GM20000 (cell line): ENCODE measurements at regions not wholly inside any gene's neighbourhood (a gene's known extent, or its start where the extent isn't known, plus 50 kb on each side); places are given as distances from the start of the nearest gene placed in this dataset.

Experiments used
- DNase-seq: peaks from one replicate; pipeline ENCODE4 v3.0.0; 2012; ENCODE audit warnings: low spot score
- TF ChIP-seq, protein P1 (sequence below): IDR thresholded peaks from 2 replicates; pipeline ENCODE4 v1.5.1; 2012; ENCODE audit warnings: mild to moderate bottlenecking, control low read depth; ENCODE audit errors: extremely low read depth, missing control alignments

DNA sequence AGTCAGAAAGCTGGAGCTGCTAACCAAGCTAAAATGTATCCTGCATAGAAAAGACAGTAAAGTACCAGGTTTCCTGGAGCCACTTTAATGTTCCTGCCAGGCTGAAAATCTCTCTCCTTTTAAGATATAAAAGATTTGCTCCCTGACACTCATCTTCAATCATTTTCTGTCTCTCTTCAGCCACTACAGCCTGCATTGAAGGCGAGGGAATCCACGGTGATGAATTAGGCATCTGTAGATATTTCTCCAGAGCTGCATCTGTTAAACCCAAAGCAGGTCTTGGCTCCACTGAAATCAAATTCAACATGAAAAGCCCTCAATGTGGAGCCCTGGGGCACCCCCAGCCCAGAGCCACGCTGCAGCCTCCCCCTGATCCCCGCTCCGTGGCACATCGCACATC, 94.7 kb upstream of the CRHR1 start:
- no peak for DNase-seq
- TF ChIP-seq, protein P1, sequence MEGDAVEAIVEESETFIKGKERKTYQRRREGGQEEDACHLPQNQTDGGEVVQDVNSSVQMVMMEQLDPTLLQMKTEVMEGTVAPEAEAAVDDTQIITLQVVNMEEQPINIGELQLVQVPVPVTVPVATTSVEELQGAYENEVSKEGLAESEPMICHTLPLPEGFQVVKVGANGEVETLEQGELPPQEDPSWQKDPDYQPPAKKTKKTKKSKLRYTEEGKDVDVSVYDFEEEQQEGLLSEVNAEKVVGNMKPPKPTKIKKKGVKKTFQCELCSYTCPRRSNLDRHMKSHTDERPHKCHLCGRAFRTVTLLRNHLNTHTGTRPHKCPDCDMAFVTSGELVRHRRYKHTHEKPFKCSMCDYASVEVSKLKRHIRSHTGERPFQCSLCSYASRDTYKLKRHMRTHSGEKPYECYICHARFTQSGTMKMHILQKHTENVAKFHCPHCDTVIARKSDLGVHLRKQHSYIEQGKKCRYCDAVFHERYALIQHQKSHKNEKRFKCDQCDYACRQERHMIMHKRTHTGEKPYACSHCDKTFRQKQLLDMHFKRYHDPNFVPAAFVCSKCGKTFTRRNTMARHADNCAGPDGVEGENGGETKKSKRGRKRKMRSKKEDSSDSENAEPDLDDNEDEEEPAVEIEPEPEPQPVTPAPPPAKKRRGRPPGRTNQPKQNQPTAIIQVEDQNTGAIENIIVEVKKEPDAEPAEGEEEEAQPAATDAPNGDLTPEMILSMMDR: no peak

DNA sequence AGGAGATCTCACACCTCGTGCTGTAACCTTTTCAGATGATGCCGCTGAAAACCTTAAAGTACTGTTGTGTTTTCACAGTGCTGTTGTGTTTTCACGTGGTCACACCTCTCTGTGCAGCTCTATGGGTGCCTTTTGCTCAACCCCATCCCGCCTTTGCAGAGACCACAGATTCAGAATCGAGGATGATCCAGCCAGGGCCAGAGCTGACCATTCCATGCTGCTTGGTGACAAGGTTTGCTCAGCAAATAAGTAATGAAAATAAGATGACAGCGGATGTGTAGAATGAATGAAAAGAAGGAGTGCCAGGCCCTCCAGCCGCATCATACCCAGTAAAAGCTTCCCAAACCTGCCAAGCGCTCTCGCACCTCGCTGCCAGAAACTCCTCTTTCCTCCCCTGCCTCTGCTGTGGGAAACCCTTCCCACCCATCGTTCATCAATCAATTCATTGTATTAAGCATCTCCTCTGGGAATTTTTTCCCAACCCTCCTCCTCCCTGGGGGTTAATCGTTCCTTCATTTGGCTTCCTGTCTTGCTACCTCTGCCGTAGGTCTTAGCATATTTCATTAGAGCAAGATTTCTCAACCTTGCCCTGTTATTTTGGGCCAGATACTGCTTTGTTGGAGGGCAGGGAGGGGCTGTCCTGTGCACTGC, 93.4 kb upstream of the CRHR1 start:
- no peak for DNase-seq
- TF ChIP-seq, protein P1: no peak

DNA sequence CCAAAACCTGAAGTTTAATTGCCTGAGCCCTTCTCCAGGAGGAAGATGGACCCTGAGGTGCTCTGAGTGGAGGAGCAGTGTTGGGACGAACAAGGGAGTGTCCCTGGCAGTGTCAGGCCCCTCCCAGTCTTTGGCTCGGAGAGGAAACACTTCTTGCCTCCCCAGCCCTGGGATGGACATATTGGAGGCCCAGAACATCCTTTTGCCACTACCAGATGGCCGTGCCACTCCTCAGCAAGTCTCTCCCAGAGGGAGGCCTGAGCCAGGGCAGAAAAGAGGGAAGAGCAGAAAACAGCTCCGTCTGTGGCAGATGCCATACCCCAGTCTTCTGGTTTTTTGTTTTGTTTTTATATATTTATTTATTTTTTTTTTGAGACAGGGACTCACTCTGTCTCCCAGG, 91.5 kb upstream of the CRHR1 start:
- TF ChIP-seq, protein P1: no peak
- DNase-seq: no peak

- TF ChIP-seq, protein P1: no peak
- DNase-seq: no peak
Measured at GRCh38 chr17:45693792-45694191, 90.3 kb upstream of the CRHR1 start.

DNA sequence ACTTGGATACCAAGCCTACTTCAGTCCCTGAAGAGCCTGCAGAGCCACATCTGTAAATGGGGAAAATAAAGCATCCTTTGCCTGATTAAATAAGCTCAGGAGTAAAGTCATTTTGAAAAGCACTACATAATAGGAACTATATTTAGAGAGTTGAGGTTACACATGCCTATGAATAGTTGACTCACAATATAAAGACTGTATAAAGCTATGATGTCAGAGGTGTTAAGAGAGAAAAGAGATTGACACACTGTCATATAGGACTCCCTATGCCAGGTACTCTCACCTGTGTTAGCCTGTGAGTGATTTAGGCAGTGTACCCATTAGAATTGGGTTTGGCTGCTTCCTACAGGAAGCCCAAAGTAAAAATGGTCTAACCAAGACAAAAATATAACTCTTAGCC, 87.7 kb upstream of the CRHR1 start:
- no peak for DNase-seq
- TF ChIP-seq, protein P1: no peak

DNA sequence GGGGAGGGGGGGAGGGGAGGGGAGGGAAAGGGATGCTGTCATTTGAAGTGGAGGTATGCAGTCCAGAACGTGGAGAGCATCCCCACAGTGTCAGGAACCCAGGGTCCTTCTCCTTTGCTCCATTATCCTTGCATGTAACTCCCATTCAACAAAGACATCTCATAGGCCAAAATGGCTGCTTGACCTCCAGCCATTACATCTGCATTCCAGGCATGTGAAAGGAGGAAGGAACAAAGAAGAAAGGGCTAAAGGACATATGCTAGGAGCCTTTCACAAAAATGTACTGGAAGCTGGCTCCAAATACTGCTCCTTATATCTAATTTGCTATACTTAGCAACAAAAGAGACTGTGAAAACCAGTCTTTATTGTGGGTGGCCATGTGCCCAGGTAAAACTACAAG, 87.0 kb upstream of the CRHR1 start:
- TF ChIP-seq, protein P1: no peak
- no peak for DNase-seq

- no peak for DNase-seq
- TF ChIP-seq, protein P1: no peak
Measured at GRCh38 chr17:45700171-45701090, 83.7 kb upstream of the CRHR1 start.
